ENCODE measurements at regions not wholly inside any gene's neighbourhood (a gene's known extent, or its start where the extent isn't known, plus 50 kb on each side); places are given as distances from the start of the nearest gene placed in this dataset.

GRCh38 chr3:181358060-181358459 lies 353.7 kb upstream of the SOX2 start:
- no peak for TF ChIP-seq CTCF (IDR thresholded peaks at IDR 0.05; ENCODE audit: insufficient read depth, low read length, poor library complexity, severe bottlenecking)
- no peak for TF ChIP-seq EZH2phosphoT487 (conservative IDR thresholded peaks at IDR 0.05; ENCODE audit: low read length)

Data from SU-DHL-6 (cell line).